CD1c-positive myeloid dendritic cell (primary cell): ENCODE measurements at regions not wholly inside any gene's neighbourhood (a gene's known extent, or its start where the extent isn't known, plus 50 kb on each side); places are given as distances from the start of the nearest gene placed in this dataset.

Experiments used
- DNase-seq: peaks from one replicate; pipeline ENCODE4 v3.0.0-alpha.2; 2016; ENCODE audit errors: extremely low spot score

GRCh38 chr3:124599779-124600693 lies 130.2 kb upstream of the UMPS start:
- DNase-seq = no peak

GRCh38 chr3:124600765-124601164 lies 129.5 kb upstream of the UMPS start:
- DNase-seq = no peak

GRCh38 chr3:124601190-124601589 lies 129.1 kb upstream of the UMPS start:
- DNase-seq = no peak

- no peak for DNase-seq
Measured at GRCh38 chr3:124602980-124603627, 127.1 kb upstream of the UMPS start.

GRCh38 chr3:124605781-124606579 lies 124.3 kb upstream of the UMPS start:
- no peak for DNase-seq

GRCh38 chr3:124607163-124607562 lies 123.1 kb upstream of the UMPS start:
- no peak for DNase-seq

- no peak for DNase-seq
Measured at GRCh38 chr3:124609402-124609801, 120.8 kb upstream of the UMPS start.

GRCh38 chr3:124610130-124610529 lies 120.1 kb upstream of the UMPS start:
- no peak for DNase-seq

- DNase-seq = no peak
Measured at GRCh38 chr3:124611520-124611919, 118.7 kb upstream of the UMPS start.

- DNase-seq = no peak
Measured at GRCh38 chr3:124615896-124616543, 114.2 kb upstream of the UMPS start.

- DNase-seq = no peak
Measured at GRCh38 chr3:124617177-124617576, 113.1 kb upstream of the UMPS start.

GRCh38 chr3:124619887-124620599 lies 110.2 kb upstream of the UMPS start:
- DNase-seq = peak; percentile 8

- peak; percentile 77 for DNase-seq
Measured at GRCh38 chr3:124620600-124621063, 109.6 kb upstream of the UMPS start.

GRCh38 chr3:124621498-124621897 lies 108.8 kb upstream of the UMPS start:
- DNase-seq = no peak

- DNase-seq = no peak
Measured at GRCh38 chr3:124625074-124625473, 105.2 kb upstream of the UMPS start.

- DNase-seq = no peak
Measured at GRCh38 chr3:124627501-124627908, 102.7 kb upstream of the UMPS start.

GRCh38 chr3:124628863-124629262 lies 101.4 kb upstream of the UMPS start:
- DNase-seq = no peak

- no peak for DNase-seq
Measured at GRCh38 chr3:124629497-124629896, 100.8 kb upstream of the UMPS start.

GRCh38 chr3:124630960-124631359 lies 99.3 kb upstream of the UMPS start:
- DNase-seq = no peak

- DNase-seq = no peak
Measured at GRCh38 chr3:124631727-124632126, 98.5 kb upstream of the UMPS start.

GRCh38 chr3:124632566-124633140 lies 97.6 kb upstream of the UMPS start:
- no peak for DNase-seq
